Ovary (tissue), 3 donors: ENCODE measurements at regions not wholly inside any gene's neighbourhood (a gene's known extent, or its start where the extent isn't known, plus 50 kb on each side); places are given as distances from the start of the nearest gene placed in this dataset.

ENCODE experiments used
- CTCF ChIP-seq, 3 donors: fragments of 450-650 bp in 2 of 3; fragments of 200-600 bp in 1 of 3; IDR thresholded peaks; one replicate each; pipeline versions ENCODE4 v1.5.1 to v1.8.0; 2016 to 2022; ENCODE audit warnings: antibody characterized with exemption in 3 of 3, mild to moderate bottlenecking in 1 of 3
- POLR2A ChIP-seq: fragments of 450-650 bp; IDR thresholded peaks from one replicate; pipeline ENCODE4 v1.6.1; 2017; ENCODE audit warnings: antibody characterized with exemption, mild to moderate bottlenecking, moderate library complexity
- donor health status: DM: no; HTN: no; CAD: no.

DNA sequence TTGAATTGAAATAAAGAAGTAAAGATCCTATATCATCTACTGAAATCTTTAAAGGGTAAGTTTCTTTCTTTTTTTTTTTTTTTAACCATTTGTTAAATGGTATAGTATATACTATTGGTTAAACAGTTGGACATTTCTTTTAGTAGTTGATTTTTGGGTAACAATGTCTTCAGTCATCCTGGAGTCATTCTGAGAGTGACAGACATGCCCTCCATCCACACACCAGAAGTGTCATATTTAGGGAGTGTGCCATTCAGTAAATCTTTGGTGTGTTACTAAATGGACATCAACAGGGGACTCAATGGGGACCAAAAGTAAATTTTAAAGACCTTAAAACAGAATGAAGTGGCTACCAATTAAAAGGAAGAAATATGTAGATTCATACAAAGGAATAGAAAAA lies 50.8 kb upstream of the SLC39A10 start:
- TF ChIP-seq CTCF (IDR thresholded peaks at IDR 0.05) (no peak), POLR2A (no peak)
